Panc1 (cell line): ENCODE measurements at regions not wholly inside any gene's neighbourhood (a gene's known extent, or its start where the extent isn't known, plus 50 kb on each side); places are given as distances from the start of the nearest gene placed in this dataset.

Source experiments
- POLR2AphosphoS5 ChIP-seq: IDR thresholded peaks from 2 replicates; pipeline ENCODE4 v1.6.1; 2012; ENCODE audit warnings: mild to moderate bottlenecking, low read depth, low read length, moderate library complexity
- REST ChIP-seq, 2 experiments: IDR thresholded peaks; 2 replicates each; pipeline ENCODE4 v1.6.1; 2011 to 2012; ENCODE audit warnings: low read depth in 2 of 2, control low read depth in 1 of 2, low read length in 1 of 2, mild to moderate bottlenecking in 1 of 2, moderate library complexity in 1 of 2; ENCODE audit not compliant: insufficient read depth in 1 of 2
- TCF7L2 ChIP-seq: IDR thresholded peaks from 2 replicates; pipeline ENCODE4 v1.6.1; 2011; ENCODE audit warnings: mild to moderate bottlenecking, low read depth, low read length, inconsistent platforms
- TF ChIP-seq, protein P1 (sequence below): fragments of 450-650 bp; IDR thresholded peaks from 2 replicates; pipeline ENCODE4 v1.5.1; 2017; ENCODE audit warnings: mild to moderate bottlenecking

- TF ChIP-seq POLR2AphosphoS5, result no peak
- no peak for TF ChIP-seq TCF7L2
- TF ChIP-seq, protein P1, sequence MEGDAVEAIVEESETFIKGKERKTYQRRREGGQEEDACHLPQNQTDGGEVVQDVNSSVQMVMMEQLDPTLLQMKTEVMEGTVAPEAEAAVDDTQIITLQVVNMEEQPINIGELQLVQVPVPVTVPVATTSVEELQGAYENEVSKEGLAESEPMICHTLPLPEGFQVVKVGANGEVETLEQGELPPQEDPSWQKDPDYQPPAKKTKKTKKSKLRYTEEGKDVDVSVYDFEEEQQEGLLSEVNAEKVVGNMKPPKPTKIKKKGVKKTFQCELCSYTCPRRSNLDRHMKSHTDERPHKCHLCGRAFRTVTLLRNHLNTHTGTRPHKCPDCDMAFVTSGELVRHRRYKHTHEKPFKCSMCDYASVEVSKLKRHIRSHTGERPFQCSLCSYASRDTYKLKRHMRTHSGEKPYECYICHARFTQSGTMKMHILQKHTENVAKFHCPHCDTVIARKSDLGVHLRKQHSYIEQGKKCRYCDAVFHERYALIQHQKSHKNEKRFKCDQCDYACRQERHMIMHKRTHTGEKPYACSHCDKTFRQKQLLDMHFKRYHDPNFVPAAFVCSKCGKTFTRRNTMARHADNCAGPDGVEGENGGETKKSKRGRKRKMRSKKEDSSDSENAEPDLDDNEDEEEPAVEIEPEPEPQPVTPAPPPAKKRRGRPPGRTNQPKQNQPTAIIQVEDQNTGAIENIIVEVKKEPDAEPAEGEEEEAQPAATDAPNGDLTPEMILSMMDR, result no peak
- TF ChIP-seq REST (IDR thresholded peaks at IDR 0.05; ENCODE audit: insufficient read depth in 1 of 2, low read depth in 2 of 2, low read length in 1 of 2), result no peak
These were observed 547.8 kb upstream of the IGFBP3 start for GRCh38 chr7:46468753-46469356.
